Fibroblast of upper back skin (primary cell): ENCODE measurements at regions not wholly inside any gene's neighbourhood (a gene's known extent, or its start where the extent isn't known, plus 50 kb on each side); places are given as distances from the start of the nearest gene placed in this dataset.

Source experiments
- DNase-seq: peaks from one replicate; pipeline ENCODE4 v3.0.0-alpha.2; 2013

DNA sequence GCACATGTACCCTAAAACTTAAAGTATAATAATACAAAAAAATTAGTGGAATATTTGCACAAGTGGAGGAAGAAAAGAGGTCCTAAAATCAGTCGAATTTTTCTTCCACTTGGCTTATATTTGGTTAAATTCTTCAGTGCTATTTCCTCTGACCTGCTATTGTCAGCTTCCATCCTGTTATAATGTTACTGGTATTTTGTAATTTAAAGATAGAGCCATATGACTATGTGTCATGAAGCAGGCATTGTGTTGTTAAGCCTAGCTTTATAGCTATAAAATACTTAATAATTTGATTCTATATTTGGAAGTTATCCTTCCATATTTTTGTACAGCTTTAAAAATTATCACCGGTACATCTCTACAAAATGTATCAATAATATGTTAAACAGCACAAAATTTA is 455.9 kb upstream of the MARCKS start:
- no peak for DNase-seq

DNA sequence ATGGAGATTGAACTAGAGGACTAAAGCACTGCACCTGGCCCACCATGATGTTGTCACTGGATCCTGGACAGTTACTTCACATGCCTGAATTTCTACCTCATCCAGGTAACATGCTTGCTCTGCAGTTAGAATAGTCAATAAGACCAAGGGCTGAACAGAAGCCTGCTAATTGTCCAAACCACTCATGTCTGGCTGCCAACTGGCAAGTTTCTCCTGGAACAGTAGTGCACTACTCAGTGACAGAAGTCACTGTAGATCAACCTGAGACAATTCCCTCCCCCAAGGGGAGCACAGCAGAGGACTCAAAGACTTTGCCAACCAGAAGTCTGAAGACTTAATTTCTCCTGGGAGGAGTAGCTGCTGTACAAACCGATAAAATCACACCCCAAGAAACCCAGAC is 454.6 kb upstream of the MARCKS start:
- no peak for DNase-seq

DNA sequence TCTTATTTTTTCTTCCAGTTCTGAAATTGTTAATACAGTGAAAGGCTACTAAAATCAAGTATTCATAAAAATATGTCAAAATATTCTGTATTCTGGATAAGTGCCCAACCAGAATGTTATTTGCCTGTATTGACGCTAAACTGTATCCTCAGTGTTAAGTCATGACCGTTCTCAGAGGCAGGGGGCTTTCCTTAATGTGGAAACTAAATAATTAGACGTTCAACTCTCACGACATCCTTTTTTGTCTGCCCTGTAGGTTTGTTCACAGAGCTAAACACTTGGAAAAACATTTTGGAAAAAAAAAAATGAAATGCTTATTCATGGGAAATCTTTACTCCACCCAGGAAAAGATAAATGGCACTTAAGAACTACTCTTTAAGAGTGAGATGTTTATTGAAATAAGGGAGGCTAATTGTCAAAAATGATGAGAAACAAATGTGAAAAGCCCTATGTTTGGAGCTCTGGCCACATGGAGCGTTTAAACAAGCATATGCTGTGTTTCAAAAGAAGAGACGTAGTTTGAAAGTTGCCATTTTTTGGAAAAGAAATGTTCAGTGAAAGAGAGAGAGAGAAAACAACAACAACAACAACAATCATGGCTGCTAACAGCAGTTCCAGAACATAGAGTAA is 453.1 kb upstream of the MARCKS start:
- peak; percentile 12 for DNase-seq

DNA sequence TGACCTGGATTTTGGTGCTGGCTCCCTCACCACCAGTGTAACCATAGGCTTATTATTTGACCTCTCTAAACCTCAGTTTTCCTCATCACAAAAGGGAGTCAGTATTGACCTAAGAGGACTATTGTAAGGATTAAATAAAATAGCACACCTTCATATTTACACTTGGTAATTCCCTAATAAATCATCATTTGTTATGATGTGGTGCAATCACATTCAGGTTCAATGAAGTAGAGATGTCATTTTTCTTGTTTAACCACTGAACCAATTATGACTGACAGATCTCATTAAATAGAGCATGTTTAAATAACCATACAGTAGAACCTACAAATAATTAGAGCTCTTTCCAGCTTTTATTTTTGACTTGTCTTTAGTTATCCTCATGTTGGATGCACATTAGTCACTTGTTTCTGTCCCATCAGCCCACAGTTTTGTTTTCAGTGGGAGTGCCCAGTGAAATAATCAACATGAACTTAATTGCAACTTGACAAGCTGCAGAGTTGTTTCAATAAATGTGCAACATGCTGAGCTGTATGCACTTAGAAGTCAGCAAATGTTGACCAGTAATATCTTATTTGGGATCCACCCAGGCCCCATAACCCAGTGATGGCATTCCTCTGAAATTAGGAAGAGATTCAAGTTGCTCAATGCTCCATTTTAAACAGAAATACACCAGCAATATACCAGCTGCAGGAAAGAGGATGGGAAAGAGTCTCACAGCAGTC is 451.7 kb upstream of the MARCKS start:
- no peak for DNase-seq

DNA sequence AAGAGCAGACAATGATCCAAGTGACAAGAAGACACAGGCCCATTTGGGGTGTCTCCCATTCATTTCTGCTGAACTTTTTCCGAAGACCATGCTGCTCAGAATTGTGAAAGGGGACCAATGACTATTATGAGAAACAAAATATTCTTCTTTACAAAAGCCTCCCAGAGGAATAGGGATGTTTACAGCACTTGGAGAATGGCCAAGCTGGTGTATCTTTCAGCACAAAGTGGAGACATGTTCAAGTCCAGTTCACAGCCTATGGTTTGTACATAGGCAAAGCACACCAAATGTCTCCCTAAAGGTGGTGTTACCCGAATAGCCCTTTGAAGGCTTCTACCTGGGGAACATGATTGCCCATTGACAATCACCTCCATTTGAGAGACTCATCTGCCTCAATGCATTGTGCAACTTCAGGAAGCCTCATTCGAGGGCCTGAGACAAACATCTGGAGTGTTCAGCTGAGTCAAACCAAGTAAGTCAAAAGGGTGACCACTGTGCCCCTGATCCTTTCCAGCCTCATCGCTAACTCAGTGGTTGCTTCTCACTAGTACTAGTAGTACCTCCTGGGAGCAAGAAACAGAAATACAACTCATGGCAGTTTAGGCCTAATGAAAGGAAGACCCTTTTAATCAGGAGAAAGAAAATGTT is 451.0 kb upstream of the MARCKS start:
- no peak for DNase-seq

DNA sequence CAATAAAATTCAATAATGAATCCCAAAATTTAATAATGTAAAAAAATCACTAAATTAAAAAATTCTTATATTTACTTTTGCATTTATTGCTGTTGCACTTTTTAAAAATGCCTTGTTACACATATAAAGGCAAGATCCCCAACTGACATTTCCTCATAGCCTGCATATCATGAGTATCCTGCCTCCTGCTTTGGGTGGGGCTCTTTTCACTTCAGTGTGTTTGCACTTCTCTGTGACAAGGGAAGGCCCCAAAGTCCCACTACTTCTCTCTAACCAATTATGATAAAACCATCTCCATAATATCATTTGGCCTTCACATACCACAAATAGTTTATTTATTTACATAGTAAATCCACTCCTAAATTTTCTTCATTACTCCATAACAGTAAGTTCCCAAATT is 446.1 kb upstream of the MARCKS start:
- DNase-seq = no peak

DNA sequence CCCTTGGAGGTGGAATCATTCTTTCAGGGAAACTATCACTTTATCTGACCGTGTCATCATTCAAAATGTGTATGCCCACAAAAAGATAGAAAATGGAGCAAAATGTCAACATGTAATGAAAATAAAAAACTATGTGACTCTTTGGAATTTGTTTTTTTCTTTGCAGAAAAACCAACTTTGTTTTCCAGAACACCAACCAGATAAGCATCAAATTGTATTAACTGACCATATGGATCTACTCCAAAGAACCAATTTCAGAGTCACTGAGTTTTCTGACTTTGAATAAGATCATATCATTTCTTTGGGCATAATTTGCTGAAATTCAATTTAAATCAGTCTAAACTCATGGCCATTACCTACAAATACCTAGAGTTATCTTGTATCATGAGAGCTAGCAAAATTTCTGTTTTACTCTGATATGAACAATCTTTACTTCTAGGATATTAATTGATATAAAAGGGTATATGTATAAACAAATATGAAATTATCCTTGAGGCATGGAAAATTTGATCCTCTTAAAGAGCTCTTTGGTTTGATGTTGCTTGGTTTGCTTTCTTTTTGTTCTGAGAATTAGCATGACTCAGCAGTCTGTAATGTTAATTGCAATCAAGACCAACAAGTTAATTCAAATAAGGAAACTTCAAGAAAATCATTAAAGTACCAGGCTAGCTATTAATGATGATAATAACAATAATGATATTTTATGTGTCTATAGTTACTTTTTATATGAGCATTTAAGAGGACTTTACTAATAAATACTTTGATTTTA is 444.4 kb upstream of the MARCKS start:
- peak; percentile 26 for DNase-seq

DNA sequence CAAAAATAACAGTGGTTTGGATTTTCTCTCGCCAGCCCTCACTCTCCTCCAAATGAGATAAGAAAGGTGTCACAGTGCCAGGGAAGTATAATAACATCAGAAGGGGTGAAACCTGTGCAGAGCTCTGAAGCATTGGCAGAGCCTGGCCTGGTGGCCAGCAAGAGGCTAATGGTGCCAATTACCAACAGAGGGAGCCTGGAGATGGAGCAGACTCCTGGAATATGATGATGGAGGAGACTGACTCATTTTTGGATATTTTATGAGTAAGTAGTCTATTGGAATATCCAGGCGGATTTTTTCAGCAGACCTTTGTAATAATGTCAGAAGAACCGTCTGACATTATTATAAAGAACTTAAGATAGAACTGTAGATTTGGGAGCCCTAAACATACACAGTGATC is 442.6 kb upstream of the MARCKS start:
- DNase-seq = peak; percentile 90

DNA sequence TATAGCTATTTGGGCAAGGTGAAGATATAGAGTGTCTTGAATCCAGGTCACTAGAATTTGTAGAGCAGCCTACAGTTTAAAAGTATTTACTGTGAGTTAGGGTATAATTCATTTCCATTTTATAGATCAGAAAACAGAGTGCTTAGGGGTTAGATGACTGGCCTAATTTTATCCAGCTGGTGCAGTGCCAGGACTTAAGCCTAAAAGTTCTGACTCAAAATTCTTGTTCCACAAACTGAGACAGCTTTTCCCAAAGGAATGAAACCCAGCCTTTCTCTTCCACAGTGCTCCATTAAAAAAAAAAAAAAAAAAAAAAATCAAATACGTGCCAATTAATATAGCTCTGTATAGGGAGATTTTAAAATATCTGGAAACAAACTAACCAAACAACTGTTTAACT is 441.0 kb upstream of the MARCKS start:
- peak; percentile 83 for DNase-seq

DNA sequence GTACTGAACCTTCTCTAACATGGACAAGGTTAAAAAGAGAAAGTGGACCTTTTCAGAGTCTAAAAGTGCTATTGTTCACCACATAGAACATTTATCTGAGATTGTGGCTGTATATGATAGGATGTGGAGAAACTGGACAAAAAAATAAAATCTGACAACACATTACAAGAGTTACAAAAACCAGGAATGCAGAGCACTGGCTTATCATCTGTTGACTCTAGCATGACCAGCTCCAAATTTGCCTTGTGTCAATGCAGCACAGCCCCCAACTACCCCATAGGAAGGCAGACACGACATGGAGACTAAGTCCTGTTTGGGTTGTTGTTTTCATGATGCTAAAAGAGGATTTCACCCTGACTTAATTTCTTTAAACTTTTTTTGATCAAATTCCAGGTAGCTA is 436.9 kb upstream of the MARCKS start:
- no peak for DNase-seq

DNA sequence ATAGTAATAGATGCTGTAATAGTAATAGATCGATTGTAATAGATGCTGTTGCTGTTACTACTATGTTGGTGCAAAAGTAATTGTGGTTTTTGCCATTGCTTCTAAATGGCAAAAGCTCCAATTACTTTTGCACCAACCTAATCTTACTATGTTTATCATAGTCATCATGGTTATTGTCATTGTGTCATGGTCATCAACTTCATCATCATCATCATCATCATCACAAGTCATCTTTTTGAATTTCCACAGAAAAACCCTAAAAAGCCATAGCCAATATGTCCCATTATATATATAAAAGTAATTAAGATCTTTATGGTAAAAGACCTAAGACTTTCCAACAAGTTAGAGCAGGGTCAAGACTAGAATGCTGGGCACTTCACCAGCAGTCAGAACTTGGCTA is 435.1 kb upstream of the MARCKS start:
- no peak for DNase-seq

DNA sequence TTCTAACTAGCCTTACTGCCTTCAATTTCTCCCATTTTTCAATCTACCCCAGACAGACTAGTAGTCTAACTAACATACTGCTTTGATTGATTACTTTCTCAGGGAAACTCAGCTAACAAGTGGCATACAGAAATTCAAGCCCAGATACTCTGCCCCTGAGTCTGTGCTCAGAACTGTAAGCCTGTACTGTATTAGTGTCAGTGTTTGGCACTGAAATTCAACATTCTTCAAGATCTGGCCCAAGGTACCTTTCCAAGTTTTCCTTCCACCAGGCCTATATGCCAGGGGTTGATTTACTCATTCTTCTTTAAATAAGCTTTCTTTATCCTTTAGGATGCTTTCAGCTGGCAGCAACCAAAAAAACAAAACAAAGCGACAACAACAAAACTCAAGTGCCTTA is 433.2 kb upstream of the MARCKS start:
- DNase-seq = no peak

DNA sequence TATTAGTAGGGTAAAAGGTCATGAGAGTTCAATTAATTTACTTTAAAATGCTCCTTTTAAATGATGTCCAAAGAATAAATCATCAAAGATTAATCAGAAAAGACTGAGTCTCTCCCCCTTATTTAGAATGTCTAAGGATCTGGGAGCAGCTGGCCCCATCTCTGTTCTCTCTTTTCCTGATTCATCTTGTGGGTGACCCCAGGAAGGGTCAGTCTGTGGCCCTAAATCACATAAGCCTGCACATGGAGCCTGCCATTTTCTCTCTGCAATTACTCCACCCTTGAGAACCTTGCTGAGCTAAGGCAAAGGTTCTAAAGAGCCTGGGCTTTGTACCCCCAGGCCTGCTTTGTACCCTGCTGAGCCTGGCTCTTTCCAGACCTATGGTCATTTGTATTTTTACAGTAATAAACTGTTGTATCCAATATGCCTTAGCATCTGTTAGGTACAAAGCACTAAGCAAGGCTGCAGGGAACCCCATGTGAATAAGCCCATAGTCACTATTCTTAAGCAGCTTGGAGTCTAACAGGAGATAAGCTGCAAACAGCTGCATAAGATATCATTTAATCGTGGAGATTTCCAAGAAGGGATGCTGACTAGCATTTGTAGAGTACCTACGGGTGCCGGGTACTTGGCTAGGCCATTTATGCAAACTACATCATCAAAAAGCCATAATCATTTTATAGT is 431.0 kb upstream of the MARCKS start:
- no peak for DNase-seq

DNA sequence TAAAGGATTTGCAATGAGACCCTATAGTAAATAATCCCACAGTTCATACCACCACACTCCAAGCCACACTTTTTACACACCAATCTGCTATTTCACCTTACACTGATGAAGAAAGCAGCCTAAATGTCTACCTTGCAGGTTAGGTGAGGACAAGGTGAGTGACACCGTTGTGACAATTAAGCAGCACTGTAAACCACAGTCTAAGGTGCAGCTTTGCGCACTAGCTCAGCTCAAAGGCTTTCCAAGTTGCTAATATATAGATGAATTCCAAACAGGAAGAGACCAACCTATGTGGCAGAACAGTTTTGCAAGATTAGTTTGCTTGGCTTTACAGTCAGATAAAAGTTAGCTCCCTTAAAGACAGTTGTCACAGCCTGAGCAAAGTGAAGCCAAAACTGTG is 429.5 kb upstream of the MARCKS start:
- no peak for DNase-seq

DNA sequence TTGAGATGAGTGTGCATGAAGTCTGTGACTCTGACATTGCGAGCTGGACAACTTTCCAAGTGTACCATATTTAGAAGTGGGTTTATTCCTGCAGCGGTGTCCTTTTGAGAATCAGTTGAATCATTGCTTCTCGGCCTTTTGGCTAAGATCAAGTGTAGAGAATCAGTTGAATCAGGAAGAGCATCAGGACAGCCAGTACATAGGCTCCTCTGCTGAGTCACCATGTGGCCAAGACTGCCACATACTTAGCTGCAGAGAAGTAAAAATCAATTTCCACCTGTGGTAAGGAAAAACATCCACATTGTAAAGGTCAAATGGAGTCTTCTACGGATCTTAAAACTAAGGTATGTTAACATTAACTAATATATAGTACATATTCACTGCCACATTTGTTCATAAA is 428.4 kb upstream of the MARCKS start:
- peak; percentile 29 for DNase-seq

DNA sequence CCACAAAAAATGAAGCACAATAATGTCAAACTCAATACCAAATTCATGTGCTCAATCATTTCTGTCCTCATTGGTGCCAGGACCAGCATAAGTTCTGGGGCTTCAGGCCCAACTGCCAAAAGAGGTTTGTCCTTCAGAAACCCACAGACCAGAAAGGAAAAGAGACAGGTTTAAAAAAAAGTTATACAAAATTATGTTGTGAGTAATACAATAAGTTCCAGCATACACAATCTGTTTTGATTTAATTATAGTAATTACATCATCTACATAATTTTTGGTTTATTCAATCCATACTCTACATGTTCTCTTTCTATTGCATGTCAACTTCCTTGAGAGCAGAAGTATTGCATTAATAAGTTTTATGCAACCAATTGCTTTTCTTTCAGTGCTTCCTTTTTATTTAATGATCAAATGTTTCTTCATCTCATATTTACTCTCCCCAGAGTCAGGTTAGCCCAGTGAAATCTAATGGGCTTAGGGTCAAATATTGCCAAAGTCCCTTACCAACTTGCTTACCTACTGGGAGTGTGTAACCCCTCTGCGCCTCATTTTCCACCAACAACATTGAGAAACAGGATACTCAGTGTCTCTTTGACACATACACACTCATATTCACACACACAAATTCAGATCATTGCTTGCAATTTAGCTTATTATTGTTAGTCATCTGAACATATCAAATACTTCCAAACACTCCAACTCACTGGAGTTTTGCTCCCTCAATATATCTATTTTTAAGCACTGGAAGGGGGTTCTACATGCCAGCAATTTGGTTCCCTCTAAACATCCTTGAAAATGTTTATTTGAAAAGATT is 424.4 kb upstream of the MARCKS start:
- peak; percentile 28 for DNase-seq

DNA sequence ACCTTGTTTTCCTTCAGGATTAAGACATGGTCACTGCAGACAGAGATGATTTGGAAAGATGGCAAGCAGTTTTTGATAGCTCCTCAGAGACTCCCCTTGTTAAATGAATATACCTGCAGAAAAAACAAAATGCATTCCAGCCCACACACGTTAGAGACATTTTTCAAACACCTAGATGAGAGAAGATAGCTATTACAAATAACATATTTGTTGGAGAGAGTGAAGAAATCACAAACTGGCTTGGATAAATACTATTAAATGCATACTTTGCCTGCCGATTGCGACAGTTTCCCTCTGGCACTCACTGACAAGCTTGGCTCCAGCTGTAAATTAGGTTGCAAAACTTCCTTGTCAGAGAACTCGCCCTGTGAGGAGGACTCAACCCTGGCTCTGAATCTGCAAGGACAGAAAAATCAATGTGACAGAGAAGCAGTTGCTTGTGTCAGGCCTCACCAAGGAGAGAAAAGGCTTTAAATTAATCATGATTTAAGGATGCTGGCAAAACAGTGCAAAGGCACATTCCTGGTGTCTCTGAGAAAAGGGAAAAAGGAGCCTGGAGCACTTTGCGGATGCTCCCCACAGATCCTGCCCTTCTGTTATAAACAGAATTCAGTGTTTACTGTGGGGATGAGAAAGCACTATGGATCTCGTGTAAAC is 423.7 kb upstream of the MARCKS start:
- peak; percentile 83 for DNase-seq

DNA sequence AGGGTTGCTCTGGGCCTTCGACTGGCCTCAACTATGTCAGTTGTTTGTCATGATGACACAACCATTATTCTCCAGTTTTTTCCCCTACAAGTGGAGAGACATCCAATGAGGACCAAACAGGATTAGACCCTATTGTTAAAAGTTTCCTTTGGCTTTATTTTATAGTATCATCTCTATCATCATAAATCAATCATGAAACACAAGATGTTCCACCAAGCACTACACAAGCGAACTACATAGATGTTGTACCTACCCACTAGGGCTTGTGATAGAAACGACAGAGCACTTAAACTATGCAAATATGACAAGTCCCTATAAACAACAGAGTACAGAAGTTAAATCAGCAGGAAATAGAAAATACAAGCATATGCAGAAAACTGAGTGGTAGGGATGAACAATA is 422.5 kb upstream of the MARCKS start:
- no peak for DNase-seq

DNA sequence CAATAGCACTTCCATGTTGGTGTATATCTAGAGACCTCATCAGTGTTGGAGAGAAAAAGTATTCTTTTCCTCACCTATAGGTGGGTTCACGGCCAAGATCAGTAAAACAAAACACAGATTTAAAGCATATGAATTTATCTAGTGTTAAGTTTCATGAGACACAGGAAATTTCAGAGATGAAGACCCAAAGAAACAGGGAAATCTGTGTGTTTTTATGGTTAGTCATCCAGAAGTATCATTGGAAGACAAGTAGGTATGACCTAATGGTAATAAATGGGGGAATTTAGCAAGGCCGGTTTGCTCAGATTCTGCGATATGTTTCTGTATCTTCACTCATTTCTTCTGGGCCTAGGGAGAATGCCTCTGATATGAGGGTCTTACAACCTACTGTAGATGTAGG is 419.6 kb upstream of the MARCKS start:
- DNase-seq = peak; percentile 52

DNA sequence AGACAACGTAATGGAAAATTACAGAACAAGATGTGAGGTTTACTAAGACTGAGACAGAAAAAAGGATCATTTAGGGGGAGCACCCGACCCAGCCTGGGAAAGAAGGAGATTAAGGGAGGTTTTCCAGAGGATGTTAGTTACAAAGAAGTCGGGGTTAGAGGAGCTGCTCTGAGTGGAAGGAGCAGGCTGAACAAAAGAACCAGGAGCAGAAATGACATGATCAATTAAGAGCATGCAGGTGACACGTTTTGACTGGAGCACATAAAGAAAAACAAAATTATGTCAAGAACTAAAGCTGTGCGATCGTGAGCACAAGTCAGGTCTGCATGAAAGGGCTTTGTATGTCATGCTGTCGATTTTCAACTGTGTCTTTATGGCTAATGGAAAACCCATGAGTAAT is 417.3 kb upstream of the MARCKS start:
- no peak for DNase-seq

DNA sequence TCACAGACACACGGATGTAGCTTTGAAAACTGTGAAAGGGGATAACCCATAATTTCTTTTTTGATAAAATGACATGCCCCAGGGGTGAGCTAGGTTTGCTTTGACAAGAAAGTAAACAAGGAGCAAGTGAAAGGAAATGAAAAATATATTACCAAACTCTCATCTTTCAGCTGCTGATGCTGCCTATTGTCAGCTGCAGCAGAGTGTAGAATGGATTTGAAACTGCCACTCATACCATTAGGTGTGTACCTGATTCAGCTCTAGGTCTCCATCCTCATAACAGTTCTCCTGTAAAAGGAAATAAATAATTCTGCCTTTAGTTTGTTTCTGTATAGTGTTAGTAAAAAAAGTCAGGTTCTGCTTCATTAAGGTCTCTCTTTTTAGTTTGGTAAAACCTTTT is 415.1 kb upstream of the MARCKS start:
- no peak for DNase-seq

DNA sequence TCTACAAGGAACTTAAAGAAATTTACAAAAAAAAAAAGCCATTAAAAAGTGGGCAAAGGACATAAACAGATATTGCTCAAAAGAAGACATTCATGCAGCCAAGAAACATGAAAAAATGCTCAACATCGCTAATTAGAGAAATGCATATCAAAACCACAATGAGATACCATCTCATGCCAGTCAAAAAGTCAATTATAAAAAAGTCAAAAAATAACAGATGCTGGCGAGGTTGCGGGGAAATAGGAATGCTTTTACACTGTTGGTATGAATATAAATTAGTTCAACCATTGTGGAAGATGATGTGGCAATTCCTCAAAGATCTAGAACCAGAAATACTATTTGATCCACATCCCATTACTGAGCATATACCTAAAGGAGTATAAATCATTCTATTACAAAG is 411.9 kb upstream of the MARCKS start:
- DNase-seq = no peak
